ENCODE measurements at regions not wholly inside any gene's neighbourhood (a gene's known extent, or its start where the extent isn't known, plus 50 kb on each side); places are given as distances from the start of the nearest gene placed in this dataset.

DNA sequence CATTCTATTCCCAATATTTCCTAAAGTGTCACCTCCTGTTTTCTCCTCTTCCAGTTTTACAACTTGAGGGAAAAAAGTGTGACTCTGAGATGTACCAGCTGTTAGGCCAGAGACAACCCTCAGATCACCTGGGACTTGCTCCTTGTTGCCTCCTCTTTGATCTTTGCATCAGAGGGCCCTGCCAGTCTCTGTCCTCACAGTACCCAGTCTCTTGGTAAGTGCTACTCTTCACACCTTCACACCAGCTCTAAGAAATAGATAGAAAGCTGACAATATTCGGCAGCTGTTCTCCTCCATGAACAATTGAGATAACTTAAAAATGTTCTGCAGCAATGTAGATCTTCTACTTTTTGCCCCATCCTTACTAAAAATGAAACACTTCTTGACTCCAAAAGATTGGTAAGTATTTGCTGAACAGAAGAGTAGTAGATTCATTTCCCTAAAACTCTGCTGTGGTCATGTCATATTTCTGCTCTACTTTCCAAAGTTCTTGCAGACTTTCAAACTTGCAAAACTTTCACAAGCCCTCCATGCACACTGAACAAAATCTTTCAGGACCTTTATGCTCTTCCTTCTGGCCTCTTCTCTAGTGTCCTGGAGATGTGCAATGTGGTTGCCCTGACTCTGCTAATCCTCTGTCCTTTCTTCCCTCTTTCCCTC is 188.6 kb downstream of the SNX18 start:
- DNase-seq (no peak), ATAC-seq (no peak)
- no peaks in the 10 kb centered on the region for H3K4me1 Mint-ChIP-seq (ENCODE audit: low read depth)
- ChIA-PET CTCF (interaction anchor here (0.7 kb wide), 1 partner anchor 181 kb away, joined by 3 read pairs; no protein-coding TSS in a partner anchor), POLR2A (no interaction called here)
- no peaks in the 10 kb centered on the region for H3K9me3 Mint-ChIP-seq
- no peaks in the 10 kb centered on the region for H3K36me3 Mint-ChIP-seq (ENCODE audit: low read depth)
- H3K27me3 Mint-ChIP-seq, result no peaks in the 10 kb centered on the region
- no peak overlapping the region for H3K27ac Mint-ChIP-seq
- no peak overlapping the region for H3K4me3 Mint-ChIP-seq
- intact Hi-C loops (cut with micrococcal nuclease), result no loop called here
- TF ChIP-seq, protein P1, sequence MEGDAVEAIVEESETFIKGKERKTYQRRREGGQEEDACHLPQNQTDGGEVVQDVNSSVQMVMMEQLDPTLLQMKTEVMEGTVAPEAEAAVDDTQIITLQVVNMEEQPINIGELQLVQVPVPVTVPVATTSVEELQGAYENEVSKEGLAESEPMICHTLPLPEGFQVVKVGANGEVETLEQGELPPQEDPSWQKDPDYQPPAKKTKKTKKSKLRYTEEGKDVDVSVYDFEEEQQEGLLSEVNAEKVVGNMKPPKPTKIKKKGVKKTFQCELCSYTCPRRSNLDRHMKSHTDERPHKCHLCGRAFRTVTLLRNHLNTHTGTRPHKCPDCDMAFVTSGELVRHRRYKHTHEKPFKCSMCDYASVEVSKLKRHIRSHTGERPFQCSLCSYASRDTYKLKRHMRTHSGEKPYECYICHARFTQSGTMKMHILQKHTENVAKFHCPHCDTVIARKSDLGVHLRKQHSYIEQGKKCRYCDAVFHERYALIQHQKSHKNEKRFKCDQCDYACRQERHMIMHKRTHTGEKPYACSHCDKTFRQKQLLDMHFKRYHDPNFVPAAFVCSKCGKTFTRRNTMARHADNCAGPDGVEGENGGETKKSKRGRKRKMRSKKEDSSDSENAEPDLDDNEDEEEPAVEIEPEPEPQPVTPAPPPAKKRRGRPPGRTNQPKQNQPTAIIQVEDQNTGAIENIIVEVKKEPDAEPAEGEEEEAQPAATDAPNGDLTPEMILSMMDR (IDR thresholded peaks at IDR 0.05), result no peak

- ATAC-seq (no peak), DNase-seq (no peak)
- no peaks in the 10 kb centered on the region for H3K9me3 Mint-ChIP-seq
- intact Hi-C loops (cut with micrococcal nuclease), result no loop called here
- no peak overlapping the region for H3K27ac Mint-ChIP-seq
- TF ChIP-seq, protein P1 (IDR thresholded peaks at IDR 0.05), result no peak
- no peak overlapping the region for H3K4me3 Mint-ChIP-seq
- ChIA-PET CTCF (interaction anchor here (1.0 to 1.4 kb wide), 2 partner anchors 10 to 34 kb away, joined by 3 read pairs; no protein-coding TSS in a partner anchor), POLR2A (no interaction called here)
- H3K27me3 Mint-ChIP-seq, result no peaks in the 10 kb centered on the region
- H3K36me3 Mint-ChIP-seq (ENCODE audit: low read depth), result no peaks in the 10 kb centered on the region
- H3K4me1 Mint-ChIP-seq (ENCODE audit: low read depth), result no peaks in the 10 kb centered on the region
Measured at GRCh38 chr5:54704825-54705224, 187.3 kb downstream of the SNX18 start.

DNA sequence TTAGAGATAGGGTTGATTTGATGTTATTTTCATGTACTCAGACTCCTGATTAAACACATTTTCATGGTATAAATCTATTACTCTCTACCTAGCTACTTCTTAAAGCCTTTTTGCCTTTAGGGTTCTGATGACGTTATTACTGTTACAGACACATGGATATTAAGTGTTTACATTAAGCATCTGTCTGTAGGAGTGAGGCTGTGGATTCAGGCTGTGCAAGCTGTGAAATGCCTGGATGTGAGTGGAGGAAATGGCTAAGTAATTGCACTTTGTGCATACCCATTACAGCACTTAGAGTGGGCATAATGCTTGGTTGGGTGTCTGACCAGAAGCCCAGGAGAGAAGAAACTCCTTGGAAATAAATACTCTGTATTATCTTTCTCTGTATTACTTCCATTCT is 186.8 kb downstream of the SNX18 start:
- Mint-ChIP-seq H3K36me3 (ENCODE audit: low read depth) (no peaks in the 10 kb centered on the region), H3K9me3 (no peaks in the 10 kb centered on the region), H3K27ac (no peak overlapping the region), H3K27me3 (no peaks in the 10 kb centered on the region), H3K4me1 (ENCODE audit: low read depth) (no peaks in the 10 kb centered on the region), H3K4me3 (no peak overlapping the region)
- DNase-seq (no peak), ATAC-seq (no peak)
- POLR2A ChIA-PET, result no interaction called here
- TF ChIP-seq, protein P1 (IDR thresholded peaks at IDR 0.05), result no peak
- intact Hi-C loops (cut with micrococcal nuclease), result no loop called here
- CTCF ChIA-PET, result interaction anchor here (1.0 to 1.4 kb wide), 2 partner anchors 10 to 33 kb away, joined by 3 read pairs; no protein-coding TSS in a partner anchor

DNA sequence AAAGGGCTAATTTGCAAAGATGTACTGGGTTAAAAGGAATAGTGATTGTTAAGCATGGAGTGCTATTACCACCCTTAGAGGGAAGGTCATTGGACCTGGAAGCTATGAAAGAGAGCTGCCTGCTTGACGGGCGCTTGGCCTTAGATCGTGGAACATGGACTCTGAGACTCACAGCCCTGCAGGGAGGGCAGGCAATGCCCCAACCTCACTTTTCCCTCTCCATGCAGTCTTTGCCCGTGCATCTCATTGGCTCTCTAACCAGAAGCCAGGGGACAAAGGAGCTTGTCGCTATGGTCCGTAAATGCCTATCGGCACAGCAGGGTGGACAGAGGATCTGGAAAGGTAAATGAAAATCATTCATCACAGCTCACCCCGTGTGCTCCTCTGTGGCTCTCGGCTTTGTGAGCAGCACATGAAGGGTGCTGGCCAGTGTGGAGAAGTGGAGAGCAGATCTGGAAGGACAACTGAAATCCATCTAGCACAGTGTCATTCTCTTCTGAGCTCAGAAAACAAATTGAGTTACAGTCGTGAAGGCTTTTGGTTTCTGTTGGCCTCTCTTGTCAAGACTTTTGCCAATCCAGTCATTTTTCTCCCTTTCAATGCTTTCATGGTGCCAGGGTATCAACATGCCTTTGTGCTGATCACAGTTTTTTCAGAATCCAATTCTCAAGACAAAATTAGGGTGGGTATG is 186.2 kb downstream of the SNX18 start:
- intact Hi-C loops (cut with micrococcal nuclease), result no loop called here
- no peak for ATAC-seq
- POLR2A ChIA-PET, result interaction anchor here (0.8 to 1.1 kb wide), 2 partner anchors 13 to 45 kb away, joined by 4 read pairs; no protein-coding TSS in a partner anchor
- TF ChIP-seq, protein P1 (IDR thresholded peaks at IDR 0.05), result no peak
- CTCF ChIA-PET, result interaction anchor here (0.9 to 1.4 kb wide), 2 partner anchors 32 to 141 kb away, joined by 3 to 4 read pairs; no protein-coding TSS in a partner anchor
- Mint-ChIP-seq H3K27ac (no peak overlapping the region), H3K4me3 (no peak overlapping the region), H3K4me1 (ENCODE audit: low read depth) (no peaks in the 10 kb centered on the region), H3K9me3 (no peaks in the 10 kb centered on the region), H3K36me3 (ENCODE audit: low read depth) (no peaks in the 10 kb centered on the region), H3K27me3 (no peaks in the 10 kb centered on the region)
- no peak for DNase-seq

GRCh38 chr5:54703133-54703532 is 185.6 kb downstream of the SNX18 start:
- H3K36me3 Mint-ChIP-seq (ENCODE audit: low read depth), result no peaks in the 10 kb centered on the region
- H3K27me3 Mint-ChIP-seq, result no peaks in the 10 kb centered on the region
- H3K4me3 Mint-ChIP-seq, result no peak overlapping the region
- TF ChIP-seq, protein P1 (IDR thresholded peaks at IDR 0.05), result no peak
- H3K4me1 Mint-ChIP-seq (ENCODE audit: low read depth), result no peaks in the 10 kb centered on the region
- no peak for ATAC-seq
- ChIA-PET CTCF (interaction anchor here (0.9 to 1.4 kb wide), 2 partner anchors 32 to 141 kb away, joined by 3 to 4 read pairs; no protein-coding TSS in a partner anchor), POLR2A (interaction anchor here (0.8 to 1.1 kb wide), 2 partner anchors 12 to 46 kb away, joined by 4 read pairs; no protein-coding TSS in a partner anchor)
- H3K27ac Mint-ChIP-seq, result no peak overlapping the region
- intact Hi-C loops (cut with micrococcal nuclease), result no loop called here
- no peaks in the 10 kb centered on the region for H3K9me3 Mint-ChIP-seq
- no peak for DNase-seq

All from activated CD8-positive, alpha-beta T cell treated with anti-CD3 and anti-CD28 coated beads for 36 hours (primary cell).